ENCODE measurements at regions not wholly inside any gene's neighbourhood (a gene's known extent, or its start where the extent isn't known, plus 50 kb on each side); places are given as distances from the start of the nearest gene placed in this dataset.

DNA sequence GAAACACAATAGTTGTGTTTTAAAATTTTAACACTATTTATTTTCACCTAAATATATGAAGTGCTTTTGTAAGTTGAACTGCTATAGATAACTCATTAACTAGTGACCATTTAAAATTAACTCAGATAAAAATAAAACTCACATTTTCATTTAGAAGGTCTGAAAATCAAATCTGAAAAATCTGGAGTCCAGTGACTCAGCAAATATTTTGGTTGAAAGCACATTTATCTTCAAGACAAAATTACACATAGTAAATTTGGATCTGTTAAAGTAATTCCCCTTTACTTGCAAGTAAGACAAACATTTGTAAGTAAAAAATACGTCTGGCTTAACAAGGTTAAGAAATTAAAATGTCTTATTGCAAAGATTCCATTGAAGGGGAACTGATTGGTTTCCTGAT lies 589.1 kb downstream of the TRIML1 start:
- TF ChIP-seq, protein P1, sequence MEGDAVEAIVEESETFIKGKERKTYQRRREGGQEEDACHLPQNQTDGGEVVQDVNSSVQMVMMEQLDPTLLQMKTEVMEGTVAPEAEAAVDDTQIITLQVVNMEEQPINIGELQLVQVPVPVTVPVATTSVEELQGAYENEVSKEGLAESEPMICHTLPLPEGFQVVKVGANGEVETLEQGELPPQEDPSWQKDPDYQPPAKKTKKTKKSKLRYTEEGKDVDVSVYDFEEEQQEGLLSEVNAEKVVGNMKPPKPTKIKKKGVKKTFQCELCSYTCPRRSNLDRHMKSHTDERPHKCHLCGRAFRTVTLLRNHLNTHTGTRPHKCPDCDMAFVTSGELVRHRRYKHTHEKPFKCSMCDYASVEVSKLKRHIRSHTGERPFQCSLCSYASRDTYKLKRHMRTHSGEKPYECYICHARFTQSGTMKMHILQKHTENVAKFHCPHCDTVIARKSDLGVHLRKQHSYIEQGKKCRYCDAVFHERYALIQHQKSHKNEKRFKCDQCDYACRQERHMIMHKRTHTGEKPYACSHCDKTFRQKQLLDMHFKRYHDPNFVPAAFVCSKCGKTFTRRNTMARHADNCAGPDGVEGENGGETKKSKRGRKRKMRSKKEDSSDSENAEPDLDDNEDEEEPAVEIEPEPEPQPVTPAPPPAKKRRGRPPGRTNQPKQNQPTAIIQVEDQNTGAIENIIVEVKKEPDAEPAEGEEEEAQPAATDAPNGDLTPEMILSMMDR (IDR thresholded peaks at IDR 0.05; ENCODE audit: low read depth, low read length): no peak
- no peak for TF ChIP-seq EZH2phosphoT487 (IDR thresholded peaks at IDR 0.05; ENCODE audit: low read depth)
